ENCODE measurements at regions not wholly inside any gene's neighbourhood (a gene's known extent, or its start where the extent isn't known, plus 50 kb on each side); places are given as distances from the start of the nearest gene placed in this dataset.
A peak's percentile ranks its signal among the peaks of the same experiment; 100 is the strongest.

- WGBS (ENCODE audit: insufficient coverage, insufficient replicate concordance, low lambda C conversion rate, missing lambda C conversion rate) = 6% methylated on average over 1 of the region's 1 CpG
- TF ChIP-seq SUPT20H (IDR thresholded peaks at IDR 0.05; ENCODE audit: borderline replicate concordance, control insufficient read depth, low read depth, low read length) (no peak), RAD21 (IDR thresholded peaks at IDR 0.05; ENCODE audit: insufficient read depth, low read depth, low read length) (peak; percentile 46), CTCF (IDR thresholded peaks at IDR 0.05 in 2 of 3, conservative IDR thresholded peaks at IDR 0.05 in 1 of 3; ENCODE audit: control insufficient read depth in 2 of 3, extremely low read depth in 1 of 3, insufficient read depth in 1 of 3, low read depth in 3 of 3, low read length in 3 of 3) (peak; percentile 29 to 52 (median 30); a peak in 4 of 6 replicates), PAX5 (IDR thresholded peaks at IDR 0.05; ENCODE audit: borderline replicate concordance, low read depth, low read length) (no peak), FOS (IDR thresholded peaks at IDR 0.05; ENCODE audit: borderline replicate concordance, extremely low read depth, insufficient read length) (no peak), STAT1 (conservative IDR thresholded peaks at IDR 0.05) (no peak)
- in situ Hi-C loops (cut with MboI) = no loop called here
- SMC1A ChIA-PET (ENCODE audit: uncharacterized antibody, unreplicated experiment) = interaction anchor here (1.0 to 1.6 kb wide), 2 partner anchors 257 to 314 kb away, joined by 3 to 4 read pairs; no protein-coding TSS in a partner anchor
- CTCF ChIA-PET = interaction anchor here (0.6 to 1.4 kb wide), 6 partner anchors 20 to 735 kb away, joined by 3 to 7 read pairs (median 4); no protein-coding TSS in a partner anchor
- FAIRE-seq (peak; percentile 7), ATAC-seq (peak; percentile 82), DNase-seq (ENCODE audit: low read depth, low spot score) (no peak)
- Histone ChIP-seq H3K9me3 (replicated peaks; ENCODE audit: control insufficient read depth, insufficient read depth, low read length) (no peaks in the 10 kb centered on the region), H3K4me2 (ENCODE audit: control insufficient read depth, insufficient read depth) (no peak overlapping the region), H3K4me1 (ENCODE audit: control insufficient read depth, insufficient read depth, low read length) (no peaks in the 10 kb centered on the region), H2AFZ (ENCODE audit: control insufficient read depth, low read depth, low read length) (no peak overlapping the region), H3K36me3 (ENCODE audit: control insufficient read depth in 2 of 2, insufficient read depth in 2 of 2, low read length in 1 of 2) (no peaks in the 10 kb centered on the region), H3K27me3 (replicated peaks in 1 of 2; ENCODE audit: control insufficient read depth in 2 of 2, insufficient read depth in 2 of 2, low read length in 1 of 2) (no peaks in the 10 kb centered on the region), H3K9ac (ENCODE audit: control insufficient read depth, insufficient read depth, low read length) (no peak overlapping the region), H3K79me2 (ENCODE audit: control insufficient read depth, insufficient read depth, low read length) (no peaks in the 10 kb centered on the region), H3K4me3 (no peak overlapping the region), H3K27ac (ENCODE audit: control insufficient read depth, insufficient read depth) (no peak overlapping the region), H4K20me1 (ENCODE audit: control insufficient read depth, insufficient read depth) (no peaks in the 10 kb centered on the region)
- POLR2A ChIA-PET = no interaction called here
- BruUV-seq (replicated peaks) = no TSS peak
- intact Hi-C loops (cut with micrococcal nuclease; ENCODE audit: unreplicated experiment) = loop anchor here (2.0 to 10.0 kb wide), 3 partner anchors 68 to 254 kb away; no protein-coding TSS in a partner anchor
- RAD21 ChIA-PET (ENCODE audit: unreplicated experiment) = no interaction called here
Measured at GRCh38 chr4:77308843-77309242, 151.8 kb downstream of the CCNG2 start.

Data from GM12878 (cell line).